ENCODE measurements at regions not wholly inside any gene's neighbourhood (a gene's known extent, or its start where the extent isn't known, plus 50 kb on each side); places are given as distances from the start of the nearest gene placed in this dataset.

DNA sequence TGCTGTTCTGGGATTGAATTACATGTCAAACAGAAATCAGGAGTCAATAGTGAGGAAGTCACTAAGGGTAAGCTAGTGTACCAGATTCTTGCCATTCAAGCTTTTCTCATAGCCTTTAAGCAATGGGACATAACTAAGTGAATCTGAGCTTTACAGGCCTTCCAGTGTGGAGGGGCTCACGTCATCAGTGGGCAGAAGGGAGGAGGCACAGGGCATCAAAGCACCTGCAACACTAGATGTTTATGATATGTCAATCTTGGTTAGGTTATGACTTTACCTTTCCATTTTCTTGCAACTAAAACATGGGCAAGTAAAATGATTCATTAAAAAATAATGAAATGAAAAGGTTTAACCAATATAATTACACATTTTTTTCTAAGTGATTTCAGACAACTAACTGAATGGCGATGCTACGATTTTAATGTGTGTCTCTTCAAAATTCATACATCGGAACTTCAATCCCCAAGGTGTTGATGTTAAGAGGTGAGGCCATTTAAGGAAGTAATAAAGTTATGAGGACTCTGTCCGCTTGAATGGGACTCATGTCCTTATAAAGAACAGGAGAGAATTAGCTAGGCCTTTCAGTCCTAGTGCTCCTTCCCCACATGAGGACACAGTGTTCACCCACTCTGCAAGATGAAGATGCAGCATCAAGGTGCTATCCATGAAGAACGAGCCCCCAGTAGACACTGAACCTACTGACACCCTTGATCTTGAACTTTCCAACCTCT, 1169.2 kb upstream of the NXPH2 start:
- H3K36me3 Mint-ChIP-seq (ENCODE audit: low read depth) = no peaks in the 10 kb centered on the region
- H3K4me3 Mint-ChIP-seq = no peak overlapping the region
- H3K4me1 Mint-ChIP-seq = no peaks in the 10 kb centered on the region
- H3K27ac Mint-ChIP-seq = no peak overlapping the region
- H3K9me3 Mint-ChIP-seq = peaks cover 6% of the 10 kb centered on the region
- ChIA-PET POLR2A (no interaction called here), CTCF (no interaction called here)
- ATAC-seq (ENCODE audit: low read depth) (no peak), DNase-seq (no peak)
- TF ChIP-seq, protein P1, sequence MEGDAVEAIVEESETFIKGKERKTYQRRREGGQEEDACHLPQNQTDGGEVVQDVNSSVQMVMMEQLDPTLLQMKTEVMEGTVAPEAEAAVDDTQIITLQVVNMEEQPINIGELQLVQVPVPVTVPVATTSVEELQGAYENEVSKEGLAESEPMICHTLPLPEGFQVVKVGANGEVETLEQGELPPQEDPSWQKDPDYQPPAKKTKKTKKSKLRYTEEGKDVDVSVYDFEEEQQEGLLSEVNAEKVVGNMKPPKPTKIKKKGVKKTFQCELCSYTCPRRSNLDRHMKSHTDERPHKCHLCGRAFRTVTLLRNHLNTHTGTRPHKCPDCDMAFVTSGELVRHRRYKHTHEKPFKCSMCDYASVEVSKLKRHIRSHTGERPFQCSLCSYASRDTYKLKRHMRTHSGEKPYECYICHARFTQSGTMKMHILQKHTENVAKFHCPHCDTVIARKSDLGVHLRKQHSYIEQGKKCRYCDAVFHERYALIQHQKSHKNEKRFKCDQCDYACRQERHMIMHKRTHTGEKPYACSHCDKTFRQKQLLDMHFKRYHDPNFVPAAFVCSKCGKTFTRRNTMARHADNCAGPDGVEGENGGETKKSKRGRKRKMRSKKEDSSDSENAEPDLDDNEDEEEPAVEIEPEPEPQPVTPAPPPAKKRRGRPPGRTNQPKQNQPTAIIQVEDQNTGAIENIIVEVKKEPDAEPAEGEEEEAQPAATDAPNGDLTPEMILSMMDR (IDR thresholded peaks at IDR 0.05) = no peak
- intact Hi-C loops (cut with micrococcal nuclease) = no loop called here
- no peaks in the 10 kb centered on the region for H3K27me3 Mint-ChIP-seq

DNA sequence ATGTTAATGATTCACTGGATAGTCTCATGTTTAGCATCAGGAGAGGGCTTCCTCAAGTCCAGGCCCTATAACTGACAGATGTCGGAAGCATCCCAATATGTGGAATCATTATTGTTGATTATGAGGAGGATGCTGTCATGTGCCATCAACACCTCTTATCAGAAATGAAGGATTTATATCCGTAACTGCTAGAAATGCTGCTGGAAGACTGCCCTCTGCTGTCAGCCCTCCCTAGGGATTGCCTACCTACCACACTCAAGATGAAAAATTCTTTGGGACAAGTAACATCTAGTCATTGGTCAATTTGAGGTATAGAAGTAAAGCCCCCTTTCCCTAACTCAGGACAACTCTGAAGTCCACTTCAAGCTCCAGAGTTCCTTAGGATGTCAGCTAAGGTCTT, 1166.5 kb upstream of the NXPH2 start:
- H3K9me3 Mint-ChIP-seq = peaks cover 4% of the 10 kb centered on the region
- ChIA-PET POLR2A (no interaction called here), CTCF (no interaction called here)
- H3K4me3 Mint-ChIP-seq = no peak overlapping the region
- no peak for ATAC-seq (ENCODE audit: low read depth)
- no peaks in the 10 kb centered on the region for H3K36me3 Mint-ChIP-seq (ENCODE audit: low read depth)
- H3K4me1 Mint-ChIP-seq = no peaks in the 10 kb centered on the region
- DNase-seq = no peak
- intact Hi-C loops (cut with micrococcal nuclease) = no loop called here
- no peak overlapping the region for H3K27ac Mint-ChIP-seq
- TF ChIP-seq, protein P1 (IDR thresholded peaks at IDR 0.05) = no peak
- H3K27me3 Mint-ChIP-seq = no peaks in the 10 kb centered on the region

DNA sequence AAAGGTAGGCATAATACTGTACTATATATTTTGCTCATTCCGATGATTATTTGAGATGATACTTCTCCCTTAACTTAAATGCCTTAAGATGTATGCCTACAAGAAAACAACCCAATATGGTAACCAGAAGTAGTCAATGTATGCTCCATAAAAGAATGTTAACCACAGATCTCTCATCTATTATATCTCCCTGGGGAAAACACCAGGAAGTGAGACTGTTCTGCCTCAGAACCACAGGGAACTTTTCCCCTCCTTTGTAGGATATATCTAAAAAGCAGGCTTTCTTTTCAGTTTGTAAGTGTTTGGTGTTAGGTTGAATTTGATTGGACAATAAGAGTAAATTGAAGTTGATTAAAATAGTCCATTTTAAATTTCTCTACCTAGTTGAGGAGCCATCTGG, 1160.5 kb upstream of the NXPH2 start:
- H3K9me3 Mint-ChIP-seq = peaks cover 6% of the 10 kb centered on the region
- ChIA-PET POLR2A (no interaction called here), CTCF (no interaction called here)
- TF ChIP-seq, protein P1 (IDR thresholded peaks at IDR 0.05) = no peak
- H3K36me3 Mint-ChIP-seq (ENCODE audit: low read depth) = no peaks in the 10 kb centered on the region
- no peak overlapping the region for H3K27ac Mint-ChIP-seq
- no peak for DNase-seq
- no peaks in the 10 kb centered on the region for H3K27me3 Mint-ChIP-seq
- H3K4me1 Mint-ChIP-seq = no peaks in the 10 kb centered on the region
- no peak for ATAC-seq (ENCODE audit: low read depth)
- intact Hi-C loops (cut with micrococcal nuclease) = no loop called here
- H3K4me3 Mint-ChIP-seq = no peak overlapping the region

DNA sequence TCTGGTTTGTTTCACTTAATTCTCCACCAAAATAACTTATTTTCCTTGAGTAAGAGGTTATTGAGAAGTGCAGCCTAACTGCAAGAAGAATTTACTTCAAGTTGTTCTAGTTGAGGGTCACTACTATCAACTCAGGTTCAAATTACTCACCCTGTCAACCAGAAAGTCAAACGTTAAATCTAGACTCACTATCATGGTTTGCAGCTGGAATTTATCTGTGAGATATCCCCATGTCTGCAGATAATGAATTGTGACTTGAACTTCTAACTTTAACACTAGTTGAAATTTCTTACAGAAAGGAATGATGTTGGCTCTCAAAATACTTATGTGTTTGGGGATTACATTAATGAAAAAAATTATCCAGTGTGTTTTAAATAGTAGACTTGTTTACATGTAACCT, 1145.7 kb upstream of the NXPH2 start:
- no peaks in the 10 kb centered on the region for H3K36me3 Mint-ChIP-seq (ENCODE audit: low read depth)
- TF ChIP-seq, protein P1 (IDR thresholded peaks at IDR 0.05) = no peak
- no peak overlapping the region for H3K4me3 Mint-ChIP-seq
- ATAC-seq (ENCODE audit: low read depth) (no peak), DNase-seq (no peak)
- H3K4me1 Mint-ChIP-seq = no peaks in the 10 kb centered on the region
- intact Hi-C loops (cut with micrococcal nuclease) = no loop called here
- no peak overlapping the region for H3K27ac Mint-ChIP-seq
- no peaks in the 10 kb centered on the region for H3K27me3 Mint-ChIP-seq
- ChIA-PET CTCF (no interaction called here), POLR2A (no interaction called here)
- peaks cover 2% of the 10 kb centered on the region for H3K9me3 Mint-ChIP-seq

DNA sequence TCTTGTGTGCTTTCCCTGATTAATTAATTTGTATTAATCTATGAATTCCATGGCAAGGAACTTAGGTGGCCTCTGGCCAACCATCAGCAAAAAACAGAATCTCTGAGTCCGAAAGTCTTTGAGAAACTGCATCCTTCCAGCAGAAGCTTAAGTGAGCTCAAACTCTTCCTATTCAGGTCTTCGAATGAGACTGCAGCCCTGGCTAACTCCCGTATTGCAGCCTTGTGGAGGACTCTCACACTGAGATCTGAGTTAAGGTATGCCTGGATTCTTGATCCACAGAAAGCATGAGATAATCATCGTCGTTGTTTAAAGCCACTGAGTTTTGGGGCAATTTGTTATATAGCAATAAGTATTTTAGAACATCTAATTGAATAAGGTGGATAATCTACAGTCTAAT, 1143.9 kb upstream of the NXPH2 start:
- TF ChIP-seq, protein P1 (IDR thresholded peaks at IDR 0.05) = no peak
- CTCF ChIA-PET = no interaction called here
- no peaks in the 10 kb centered on the region for H3K27me3 Mint-ChIP-seq
- no peak for ATAC-seq (ENCODE audit: low read depth)
- POLR2A ChIA-PET = no interaction called here
- no peaks in the 10 kb centered on the region for H3K36me3 Mint-ChIP-seq (ENCODE audit: low read depth)
- intact Hi-C loops (cut with micrococcal nuclease) = no loop called here
- H3K4me3 Mint-ChIP-seq = no peak overlapping the region
- H3K4me1 Mint-ChIP-seq = no peaks in the 10 kb centered on the region
- no peak overlapping the region for H3K27ac Mint-ChIP-seq
- no peak for DNase-seq
- no peaks in the 10 kb centered on the region for H3K9me3 Mint-ChIP-seq

Data from activated B cell treated with CpG ODN at 0.5 μM for 24 hours (primary cell).